ENCODE measurements at regions not wholly inside any gene's neighbourhood (a gene's known extent, or its start where the extent isn't known, plus 50 kb on each side); places are given as distances from the start of the nearest gene placed in this dataset.
A peak's percentile ranks its signal among the peaks of the same experiment; 100 is the strongest.
"Not testable (repeated sequence)": the region's sequence is repeated elsewhere in the genome, so short reads cannot be mapped to it uniquely, and the experiment has no call there.

DNA sequence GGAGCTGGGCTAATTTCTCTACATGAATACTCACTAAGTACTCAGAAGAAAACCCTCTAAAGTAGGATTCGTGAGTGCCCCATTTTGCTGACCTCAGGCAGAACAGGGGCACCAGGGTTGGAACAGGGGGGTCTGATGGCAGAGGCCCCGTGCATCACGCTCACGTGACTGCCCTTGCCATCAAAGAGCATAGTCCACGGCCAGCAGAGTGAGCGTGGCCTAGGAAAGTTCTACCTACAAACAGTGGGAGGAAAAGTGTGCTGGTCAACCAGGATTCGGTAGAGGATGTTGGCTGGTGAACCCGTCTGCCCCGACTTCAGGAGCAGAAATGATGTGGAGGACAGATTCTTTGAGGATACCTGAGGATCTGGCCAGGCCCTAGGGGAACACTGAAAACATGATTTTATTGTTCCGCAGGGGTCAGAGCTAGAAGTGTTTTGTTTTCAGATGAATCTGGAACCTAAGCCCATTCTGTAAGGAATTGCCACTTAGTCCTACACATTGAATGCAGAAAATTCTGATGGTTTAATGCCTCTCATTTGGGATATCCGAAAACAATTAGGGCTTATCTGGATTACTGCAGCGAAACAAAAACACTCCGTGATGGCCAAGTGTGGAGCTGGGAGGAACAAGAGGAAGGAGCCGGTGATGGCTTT, 138.8 kb upstream of the SHH start:
- ATAC-seq (no peak), DNase-seq (ENCODE audit: low spot score in 2 of 2) (peak in 1 of 2 donors; percentile 46)
- H3K27ac Mint-ChIP-seq = no peak overlapping the region
- H3K9me3 Mint-ChIP-seq = no peaks in the 10 kb centered on the region
- peaks cover 0 to 4% of the 10 kb centered on the region in 2 donors for H3K36me3 Mint-ChIP-seq

DNA sequence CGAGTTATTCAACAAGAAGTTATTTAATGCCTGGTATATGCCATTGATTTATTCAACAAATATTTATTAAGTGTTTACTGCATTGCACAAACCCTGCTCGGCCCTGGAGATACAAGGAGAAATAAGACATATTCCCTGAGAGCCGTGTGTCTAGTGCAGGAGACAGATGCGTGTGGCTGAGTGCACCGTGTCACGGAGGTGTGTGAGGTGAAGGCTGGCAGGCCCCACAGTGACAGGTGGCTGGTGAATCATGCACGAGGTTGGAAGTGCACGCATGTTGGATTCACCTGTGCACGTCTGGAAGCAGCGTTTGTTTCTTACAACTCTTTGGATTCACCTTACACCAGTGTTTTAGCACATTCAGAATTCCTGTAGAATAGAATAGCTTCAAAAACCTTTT, 136.6 kb upstream of the SHH start:
- ATAC-seq (no peak), DNase-seq (ENCODE audit: low spot score in 2 of 2) (no peak)
- H3K36me3 Mint-ChIP-seq = peaks cover 0 to 6% of the 10 kb centered on the region in 2 donors
- H3K27ac Mint-ChIP-seq = no peak overlapping the region
- no peaks in the 10 kb centered on the region for H3K9me3 Mint-ChIP-seq

DNA sequence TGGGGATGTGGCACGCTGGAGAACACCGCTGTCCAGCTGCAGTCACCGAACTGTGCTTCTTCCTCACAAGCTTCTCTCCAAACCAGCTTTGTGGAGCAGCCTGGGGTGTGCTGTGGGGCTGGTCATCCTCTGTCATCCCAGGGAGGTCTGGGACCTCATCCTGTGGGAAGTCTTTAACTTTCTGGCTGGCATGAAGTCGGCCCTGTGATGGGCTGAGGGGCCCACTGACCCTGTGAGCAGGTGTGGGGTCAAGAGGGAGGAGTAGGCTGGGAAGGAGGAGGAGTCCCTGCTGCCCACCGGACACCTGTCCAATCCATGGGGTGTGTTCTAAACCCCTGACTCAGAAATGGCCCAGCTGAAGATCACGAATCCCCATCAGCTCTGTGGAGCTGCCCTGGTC, 136.2 kb upstream of the SHH start:
- ATAC-seq = no peak

GRCh38 chr7:155947051-155947450, 134.8 kb upstream of the SHH start:
- DNase-seq (ENCODE audit: low spot score in 2 of 2) = no peak
- peaks cover 0 to 6% of the 10 kb centered on the region in 2 donors for H3K36me3 Mint-ChIP-seq
- ATAC-seq = peak in 1 of 2 donors; percentile 50
- no peaks in the 10 kb centered on the region for H3K9me3 Mint-ChIP-seq
- no peak overlapping the region for H3K27ac Mint-ChIP-seq

More for the DNA sequence above, 136.2 kb upstream of the SHH start:
- H3K27ac Mint-ChIP-seq = no peak overlapping the region
- DNase-seq (ENCODE audit: low spot score in 2 of 2) = peak in 1 of 2 donors; percentile 44
- peaks cover 0 to 6% of the 10 kb centered on the region in 2 donors for H3K36me3 Mint-ChIP-seq
- no peaks in the 10 kb centered on the region for H3K9me3 Mint-ChIP-seq

- Mint-ChIP-seq H3K36me3 (peaks cover 0 to 6% of the 10 kb centered on the region in 2 donors), H3K27ac (no peak overlapping the region), H3K9me3 (no peaks in the 10 kb centered on the region)
- DNase-seq (ENCODE audit: low spot score in 2 of 2) (peak in 1 of 2 donors; percentile 9), ATAC-seq (no peak)
These were observed 133.5 kb upstream of the SHH start for GRCh38 chr7:155945670-155946325.

- peak in 1 of 2 donors; percentile 16 for DNase-seq (ENCODE audit: low spot score in 2 of 2)
- Mint-ChIP-seq H3K9me3 (peaks cover 6% of the 10 kb centered on the region in 2 donors), H3K36me3 (peaks cover 6 to 12% of the 10 kb centered on the region in 2 donors), H3K27ac (no peak overlapping the region)
- no peak for ATAC-seq
These were observed 132.6 kb upstream of the SHH start for GRCh38 chr7:155944901-155945300.

- no peak overlapping the region for H3K27ac Mint-ChIP-seq
- peaks cover 9 to 12% of the 10 kb centered on the region in 2 donors for H3K9me3 Mint-ChIP-seq
- DNase-seq (ENCODE audit: low spot score in 2 of 2) (peak in 1 of 2 donors; percentile 30), ATAC-seq (peak; percentile 24 to 57)
- peaks cover 12% of the 10 kb centered on the region in 2 donors for H3K36me3 Mint-ChIP-seq
These were observed 131.1 kb upstream of the SHH start for GRCh38 chr7:155943251-155943899.

- H3K27ac Mint-ChIP-seq = no peak overlapping the region
- H3K36me3 Mint-ChIP-seq = peaks cover 12 to 16% of the 10 kb centered on the region in 2 donors
- DNase-seq (ENCODE audit: low spot score in 2 of 2) (peak in 1 of 2 donors; percentile 16), ATAC-seq (no peak)
- peaks cover 9 to 12% of the 10 kb centered on the region in 2 donors for H3K9me3 Mint-ChIP-seq
These were observed 130.1 kb upstream of the SHH start for GRCh38 chr7:155942226-155942950.

- peaks cover 12 to 16% of the 10 kb centered on the region in 2 donors for H3K36me3 Mint-ChIP-seq
- H3K9me3 Mint-ChIP-seq = peaks cover 9 to 12% of the 10 kb centered on the region in 2 donors
- DNase-seq (ENCODE audit: low spot score in 2 of 2) (peak in 1 of 2 donors; percentile 13), ATAC-seq (no peak)
- no peak overlapping the region for H3K27ac Mint-ChIP-seq
These were observed 129.4 kb upstream of the SHH start for GRCh38 chr7:155941688-155942087.

GRCh38 chr7:155939350-155939749, 127.1 kb upstream of the SHH start:
- DNase-seq (ENCODE audit: low spot score in 2 of 2) (no peak), ATAC-seq (no peak)
- Mint-ChIP-seq H3K36me3 (peaks cover 6 to 22% of the 10 kb centered on the region in 2 donors), H3K9me3 (peaks cover 19 to 22% of the 10 kb centered on the region in 2 donors), H3K27ac (no peak overlapping the region)

DNA sequence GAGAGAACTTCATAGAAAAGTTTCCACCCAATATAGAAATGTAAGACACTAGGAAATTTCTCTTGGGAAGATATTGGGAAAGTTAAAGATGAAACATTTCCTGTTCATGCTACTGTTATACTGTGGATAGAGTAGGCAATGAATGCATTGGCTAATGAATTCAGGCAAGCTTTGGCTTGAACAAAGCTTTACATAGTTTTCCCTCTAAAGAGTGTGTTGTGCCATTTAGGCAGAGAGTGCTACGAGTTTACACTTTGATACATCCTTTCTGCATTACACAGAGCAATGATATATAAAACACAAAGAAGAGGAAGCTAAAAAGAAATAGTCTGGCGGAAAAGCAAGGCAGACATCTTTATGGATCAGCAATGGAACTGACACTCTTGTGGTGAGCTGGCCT, 125.9 kb upstream of the SHH start:
- ATAC-seq = no peak
- H3K36me3 Mint-ChIP-seq = peaks cover 6 to 22% of the 10 kb centered on the region in 2 donors
- H3K27ac Mint-ChIP-seq = no peak overlapping the region
- DNase-seq (ENCODE audit: low spot score in 2 of 2) = no peak
- H3K9me3 Mint-ChIP-seq = peaks cover 26 to 29% of the 10 kb centered on the region in 2 donors

- Mint-ChIP-seq H3K9me3 (peaks cover 26 to 37% of the 10 kb centered on the region in 2 donors), H3K36me3 (peaks cover 6 to 22% of the 10 kb centered on the region in 2 donors), H3K27ac (no peak overlapping the region)
- DNase-seq (ENCODE audit: low spot score in 2 of 2) (peak in 1 of 2 donors; percentile 3), ATAC-seq (no peak)
These were observed 123.5 kb upstream of the SHH start for GRCh38 chr7:155935726-155936125.

DNA sequence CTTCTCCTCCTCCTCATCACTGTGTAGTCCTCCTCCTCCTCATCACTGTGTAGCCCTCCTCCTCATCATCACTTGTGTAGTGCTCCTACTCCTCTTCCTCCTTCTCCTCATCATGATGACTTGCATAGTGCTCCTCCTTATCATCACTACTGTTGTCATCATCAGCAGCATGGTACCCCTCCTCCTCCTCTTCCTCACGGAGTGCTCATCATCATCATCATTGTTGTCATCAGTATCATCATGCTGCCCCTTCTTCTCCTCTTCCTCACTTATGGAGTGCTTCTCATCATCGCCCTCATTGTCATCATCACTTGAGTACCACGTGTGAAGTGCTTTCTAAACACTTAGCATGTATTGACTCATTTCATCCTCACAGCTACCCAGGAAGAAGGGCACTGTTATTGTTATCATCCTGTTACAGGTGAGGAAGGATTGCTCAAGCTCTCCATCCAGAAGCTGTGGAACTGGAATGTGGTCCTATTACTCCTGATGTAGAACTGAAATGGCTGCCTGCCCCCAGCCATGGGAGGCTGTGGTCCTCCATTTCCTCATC, 122.8 kb upstream of the SHH start:
- H3K36me3 Mint-ChIP-seq = peaks cover 1 to 18% of the 10 kb centered on the region in 2 donors
- ATAC-seq (peak; percentile 29 to 71), DNase-seq (ENCODE audit: low spot score in 2 of 2) (no peak)
- H3K9me3 Mint-ChIP-seq = peaks cover 22 to 33% of the 10 kb centered on the region in 2 donors
- H3K27ac Mint-ChIP-seq = no peak overlapping the region

DNA sequence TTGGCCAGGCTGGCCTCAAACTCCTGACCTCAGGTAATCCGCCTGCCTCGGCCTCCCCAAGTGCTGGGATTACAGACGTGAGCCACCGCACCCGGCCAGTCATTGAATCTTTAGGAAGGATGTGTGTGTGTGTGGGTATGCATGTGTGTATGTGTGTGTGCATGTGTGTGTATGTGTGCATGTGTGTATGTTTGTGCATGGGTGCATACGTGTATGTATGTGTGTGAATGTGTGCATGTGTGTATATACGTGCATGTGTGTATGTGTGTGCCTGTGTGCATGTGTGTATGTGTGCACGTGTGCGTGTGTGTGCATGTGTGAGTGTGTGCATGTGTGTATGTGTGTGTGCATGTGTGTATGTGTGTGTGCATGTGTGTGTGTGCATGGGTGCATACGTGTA, 120.1 kb upstream of the SHH start:
- ATAC-seq; DNase-seq (ENCODE audit: low spot score in 2 of 2); H3K27ac Mint-ChIP-seq; H3K36me3 Mint-ChIP-seq: not testable (repeated sequence)
- H3K9me3 Mint-ChIP-seq = peaks cover 18 to 25% of the 10 kb centered on the region in 2 donors

DNA sequence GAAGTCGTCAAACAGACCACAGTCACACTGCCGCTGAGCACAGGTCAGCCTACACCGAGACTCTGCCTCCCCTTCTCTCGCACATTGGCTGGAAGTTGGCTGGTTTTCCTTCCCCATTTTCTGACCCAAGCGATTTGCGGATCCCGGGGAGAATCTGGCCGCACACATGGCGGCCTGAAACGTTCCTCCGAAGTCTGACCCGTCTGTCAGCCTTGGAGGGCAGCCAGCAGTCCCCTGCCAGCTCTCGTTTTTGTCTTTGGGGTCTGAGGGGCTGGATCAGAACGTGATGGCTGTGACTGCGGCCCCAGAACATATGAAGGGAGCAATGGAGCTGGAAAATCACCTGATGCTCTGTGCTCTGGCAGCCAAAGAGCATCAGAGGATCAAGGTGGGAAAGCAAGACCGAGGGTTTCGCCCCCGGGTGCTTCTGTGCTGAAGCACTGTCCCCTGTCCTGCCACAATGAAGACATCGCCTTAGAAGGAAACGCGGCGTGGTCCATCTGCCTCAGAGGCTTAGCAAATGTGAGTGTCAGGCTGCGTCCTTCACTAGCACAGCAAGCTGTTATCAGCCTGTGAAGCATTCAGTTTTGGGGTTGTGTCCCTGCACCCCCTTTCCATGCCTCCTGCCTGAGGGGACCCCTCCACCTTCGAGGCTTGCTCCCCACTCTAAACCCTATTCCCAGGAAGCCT, 119.3 kb upstream of the SHH start:
- no peak for DNase-seq (ENCODE audit: low spot score in 2 of 2)
- Mint-ChIP-seq H3K27ac (no peak overlapping the region), H3K9me3 (peaks cover 18 to 25% of the 10 kb centered on the region in 2 donors), H3K36me3 (peaks cover 0 to 6% of the 10 kb centered on the region in 2 donors)
- no peak for ATAC-seq

DNA sequence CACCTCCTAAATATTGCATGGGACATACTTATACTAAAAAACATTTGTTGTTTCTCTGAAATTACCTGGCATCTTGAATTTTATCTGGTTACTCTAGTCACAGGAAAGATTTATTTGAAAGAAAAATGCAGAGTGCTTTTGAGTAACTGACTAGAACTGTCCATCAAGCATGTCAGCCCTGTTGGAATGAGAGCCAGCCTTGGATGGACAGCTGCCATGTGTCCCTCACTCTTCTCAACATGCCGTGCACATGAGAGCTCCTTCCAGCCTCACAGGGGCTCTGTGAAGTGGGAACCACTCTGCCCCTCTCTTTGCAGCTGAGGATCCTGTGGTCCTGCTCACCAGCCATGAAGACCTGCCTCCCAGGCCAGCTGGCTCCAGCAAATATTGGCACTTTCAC, 118.3 kb upstream of the SHH start:
- ATAC-seq (no peak), DNase-seq (ENCODE audit: low spot score in 2 of 2) (no peak)
- H3K36me3 Mint-ChIP-seq = peaks cover 0 to 2% of the 10 kb centered on the region in 2 donors
- peaks cover 18 to 25% of the 10 kb centered on the region in 2 donors for H3K9me3 Mint-ChIP-seq
- no peak overlapping the region for H3K27ac Mint-ChIP-seq
